ENCODE measurements at regions not wholly inside any gene's neighbourhood (a gene's known extent, or its start where the extent isn't known, plus 50 kb on each side); places are given as distances from the start of the nearest gene placed in this dataset.

DNA sequence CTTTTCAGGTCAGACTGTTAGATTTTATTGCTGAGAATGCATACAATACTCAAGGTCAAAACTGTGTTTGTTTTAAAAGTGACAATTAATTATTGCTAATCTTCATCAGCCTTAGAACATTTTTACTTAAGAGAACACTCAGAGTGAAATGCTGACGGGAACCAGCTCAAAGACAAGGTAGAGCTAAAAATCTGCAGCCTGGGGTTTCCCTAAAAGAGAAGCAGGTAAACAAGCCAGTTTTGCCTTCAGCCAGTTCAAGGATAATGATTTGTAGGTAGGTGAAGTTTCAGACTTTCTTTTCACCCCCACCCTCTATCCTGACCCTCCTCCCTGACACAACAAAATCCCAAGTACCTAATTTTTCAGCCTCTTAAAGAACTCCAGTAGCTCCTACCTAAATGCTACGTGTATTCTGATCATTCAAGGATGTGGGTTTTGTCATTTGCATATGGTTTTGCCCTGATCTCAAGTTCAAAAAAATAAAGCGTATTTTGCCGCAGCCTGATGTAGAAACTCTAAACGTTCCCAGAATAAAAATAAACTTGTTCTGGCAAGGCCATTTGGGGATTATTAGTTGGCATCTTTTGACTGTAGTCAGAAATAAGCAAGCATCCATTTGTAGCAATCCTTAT is 407.2 kb downstream of the EFNA5 start:
- DNase-seq (ENCODE audit: low spot score) = no peak

DNA sequence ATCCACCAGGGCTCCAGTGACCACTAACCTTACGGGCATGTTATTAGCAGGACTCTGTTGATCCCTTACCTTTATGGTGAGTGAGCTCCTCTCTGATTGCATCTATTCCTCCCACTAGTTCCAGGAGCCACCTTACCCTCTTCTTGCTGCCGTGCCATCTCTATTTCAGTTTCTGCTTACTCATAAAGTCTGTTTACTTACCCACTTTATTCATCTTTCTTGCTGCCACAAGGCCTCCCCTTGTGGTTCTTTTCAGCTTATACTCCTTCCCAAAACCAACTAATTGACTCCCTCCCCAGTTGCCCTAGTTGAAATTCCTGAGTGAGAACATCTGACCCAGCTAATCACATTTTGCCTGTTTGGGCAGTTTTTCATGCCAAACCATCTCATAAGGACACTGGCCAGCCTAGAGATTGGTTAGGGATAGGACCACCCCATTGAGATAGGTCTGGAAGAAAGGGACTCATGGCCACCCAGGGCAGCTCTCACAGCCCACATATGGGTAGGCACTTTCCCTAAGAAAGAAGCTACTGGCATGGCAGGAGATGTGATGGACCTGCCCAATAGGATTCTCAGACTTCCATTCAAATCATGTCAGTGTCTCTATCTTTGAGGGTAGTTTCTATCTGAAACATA is 412.7 kb downstream of the EFNA5 start:
- no peak for DNase-seq (ENCODE audit: low spot score)

GRCh38 chr5:107254902-107255234 is 415.9 kb downstream of the EFNA5 start:
- DNase-seq (ENCODE audit: low spot score) = no peak

- no peak for DNase-seq (ENCODE audit: low spot score)
Observed at GRCh38 chr5:107254214-107254901, 416.4 kb downstream of the EFNA5 start.

DNA sequence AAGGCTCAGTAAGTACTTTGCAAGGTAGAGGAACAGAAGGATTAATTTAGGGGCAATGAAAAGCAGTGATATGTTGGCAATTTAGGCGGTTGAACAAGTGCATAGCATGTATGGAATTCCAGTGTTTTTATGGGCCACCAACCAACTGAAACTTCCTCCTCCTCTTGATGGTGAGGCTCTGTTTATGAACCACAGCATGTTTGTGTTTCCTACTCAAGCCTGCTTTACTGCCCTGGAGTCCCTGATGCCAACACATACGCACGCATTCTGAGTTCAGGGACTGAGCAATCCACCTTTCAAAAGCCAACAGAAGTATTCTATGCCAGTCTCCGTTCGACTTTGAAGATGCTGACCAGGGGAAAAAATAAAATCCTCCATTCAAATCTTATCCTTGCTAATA is 417.5 kb downstream of the EFNA5 start:
- DNase-seq (ENCODE audit: low spot score) = no peak

DNA sequence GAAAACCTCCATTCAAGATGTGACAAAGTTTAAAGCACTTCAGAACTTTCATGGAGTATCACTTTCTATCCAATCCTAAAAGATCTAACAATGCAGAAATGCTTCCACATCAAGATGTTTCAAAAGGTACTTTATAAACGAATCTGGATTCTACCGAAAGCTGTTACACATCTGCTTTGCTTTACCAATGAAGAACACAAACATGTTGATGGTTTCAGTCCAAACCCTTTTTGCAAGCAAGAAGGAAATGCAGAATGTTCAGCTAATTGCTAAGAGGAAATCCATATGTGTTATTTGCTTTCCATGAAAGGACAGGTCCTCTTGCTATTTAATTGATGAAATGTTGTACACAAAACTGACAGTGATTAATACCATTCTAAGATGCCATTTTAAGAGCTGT is 419.6 kb downstream of the EFNA5 start:
- DNase-seq (ENCODE audit: low spot score) = no peak

DNA sequence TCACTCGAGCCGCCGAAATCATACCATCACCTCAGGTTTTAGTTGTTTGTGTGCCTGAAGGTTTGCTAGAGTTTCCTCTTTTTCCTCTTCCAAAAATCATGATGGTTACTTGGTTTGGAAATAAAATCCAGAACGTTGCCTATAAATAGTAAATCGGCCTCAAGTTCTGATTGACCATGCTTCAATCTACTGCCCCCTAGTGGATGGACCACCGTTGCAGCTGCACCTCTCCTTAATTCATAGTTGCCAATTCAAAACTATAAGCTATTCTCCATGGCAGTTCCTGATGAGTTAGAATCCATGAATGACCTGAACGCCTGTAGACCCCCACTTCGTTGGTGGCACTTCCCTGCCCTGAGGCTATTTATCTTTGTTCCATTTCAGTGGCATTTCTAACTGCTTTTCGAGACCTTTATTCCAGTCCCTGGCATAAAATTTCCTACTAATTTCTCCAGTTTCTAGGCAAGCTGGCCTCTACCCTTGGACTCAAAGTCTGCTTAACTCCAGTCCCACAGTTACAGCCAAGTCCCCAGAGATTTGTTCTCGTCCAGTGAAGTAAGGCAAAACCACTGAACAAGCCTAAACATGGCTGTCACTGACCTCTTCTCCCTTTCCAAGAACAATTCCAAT is 422.6 kb downstream of the EFNA5 start:
- peak; percentile 18 for DNase-seq (ENCODE audit: low spot score)

GRCh38 chr5:107247427-107247826 is 423.3 kb downstream of the EFNA5 start:
- no peak for DNase-seq (ENCODE audit: low spot score)

DNA sequence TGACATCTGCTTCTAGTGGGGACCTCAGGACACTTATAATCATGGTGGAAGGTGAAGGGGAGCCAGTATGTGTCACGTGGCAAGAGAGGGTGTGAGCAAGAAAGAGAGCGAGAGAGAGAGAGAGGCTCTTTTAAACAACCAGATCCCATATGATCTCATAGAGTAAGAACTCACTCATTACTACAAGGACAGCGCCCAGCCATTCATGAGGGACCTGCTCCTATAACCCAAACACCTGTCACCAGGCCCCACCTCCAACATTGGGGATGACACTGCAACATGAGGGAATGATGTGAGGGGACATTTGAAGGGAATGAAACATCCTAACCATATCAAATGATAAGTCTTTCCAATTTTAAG is 427.5 kb downstream of the EFNA5 start:
- no peak for DNase-seq (ENCODE audit: low spot score)

DNA sequence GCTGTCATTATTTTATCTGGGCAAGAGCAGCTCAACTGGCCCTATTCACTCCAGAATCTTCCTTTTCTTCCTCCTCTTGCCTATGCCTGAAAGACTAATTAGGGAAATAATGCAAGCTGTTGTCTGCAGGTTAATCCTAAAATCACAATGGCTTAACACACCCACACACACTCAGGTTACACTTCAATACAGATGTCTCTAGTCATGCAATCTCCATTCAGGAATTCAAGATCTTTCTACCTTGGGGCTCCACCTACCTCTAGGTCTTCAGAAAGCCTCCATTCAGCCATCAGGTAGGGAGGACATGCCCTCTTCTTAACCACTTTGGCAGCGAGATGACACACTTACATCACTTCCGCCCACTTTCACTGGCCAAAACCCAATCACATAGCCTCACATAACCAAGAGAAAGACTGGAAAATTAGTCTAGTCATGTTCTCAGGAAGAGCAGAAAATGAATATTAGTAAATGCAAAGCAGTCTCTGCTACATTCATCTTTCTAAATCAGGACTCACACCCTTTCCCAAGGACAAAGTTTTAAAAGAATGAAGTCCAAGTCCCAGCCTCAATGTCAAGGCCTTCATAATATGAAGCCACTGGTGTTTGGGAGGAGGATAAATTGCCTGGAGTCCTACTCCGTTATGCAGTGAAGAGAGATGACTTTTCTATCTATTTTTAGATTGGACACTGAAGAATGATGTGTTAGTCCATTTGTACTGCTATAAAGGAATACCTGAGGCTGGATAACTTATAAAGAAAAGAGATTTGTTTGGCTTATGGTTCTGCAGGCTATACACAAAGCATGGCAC is 428.1 kb downstream of the EFNA5 start:
- no peak for DNase-seq (ENCODE audit: low spot score)

DNA sequence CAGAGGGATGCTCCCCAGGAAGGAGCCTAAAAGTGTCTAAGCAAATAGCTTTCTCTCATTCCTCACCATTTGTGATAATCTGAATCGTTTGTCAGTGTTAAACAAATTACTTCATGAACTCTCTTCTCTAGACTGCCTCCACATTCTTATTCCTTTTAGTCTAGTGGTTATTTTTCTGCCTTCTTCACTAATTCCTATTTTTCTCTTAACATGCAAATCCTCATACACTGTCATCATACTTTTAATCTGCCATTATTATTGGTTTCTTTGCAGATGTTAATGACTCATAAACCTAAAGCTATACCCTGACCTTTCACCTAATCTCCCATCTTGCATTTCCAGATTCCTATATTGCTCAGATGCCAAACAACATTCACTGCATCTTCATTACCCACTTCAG is 428.9 kb downstream of the EFNA5 start:
- no peak for DNase-seq (ENCODE audit: low spot score)

- DNase-seq (ENCODE audit: low spot score) = no peak
Observed at GRCh38 chr5:107235167-107235566, 435.6 kb downstream of the EFNA5 start.

DNA sequence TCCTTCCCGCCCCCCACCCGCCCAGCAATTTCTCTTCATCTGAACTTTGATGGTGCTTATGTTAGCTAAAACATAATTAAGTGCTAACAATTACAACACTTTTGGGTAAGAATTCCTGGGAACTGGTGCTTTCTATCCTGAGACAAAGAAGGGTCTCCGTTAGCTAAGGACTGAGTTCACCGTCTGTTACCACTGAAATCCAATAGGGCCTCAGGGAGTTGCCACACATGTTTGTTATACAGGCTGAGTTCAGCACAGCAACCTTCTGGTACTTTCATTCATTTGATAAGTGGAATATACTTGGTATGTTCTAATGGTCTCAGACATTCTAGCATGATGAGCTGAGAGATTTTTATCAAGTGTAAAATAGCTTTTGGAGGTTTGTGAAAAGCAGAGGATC is 437.9 kb downstream of the EFNA5 start:
- no peak for DNase-seq (ENCODE audit: low spot score)

DNA sequence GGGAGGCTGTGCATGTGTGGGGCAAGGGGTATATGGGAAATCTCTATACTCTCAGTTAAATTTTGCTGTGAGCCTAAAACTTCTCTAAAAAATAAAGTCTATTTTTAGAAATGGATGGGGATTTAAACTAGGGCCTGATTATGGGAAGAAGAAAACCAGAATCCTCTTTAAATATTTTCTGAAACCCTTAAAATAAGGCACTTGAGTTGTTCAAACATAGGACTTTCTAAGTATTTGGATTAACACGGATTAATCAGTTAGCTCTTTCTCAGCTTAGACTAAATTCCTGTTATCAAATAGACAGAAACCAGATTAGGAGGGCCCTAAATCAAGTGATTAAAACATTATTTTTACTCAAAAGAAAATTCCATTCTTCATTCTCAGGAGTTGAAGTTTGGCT is 438.4 kb downstream of the EFNA5 start:
- no peak for DNase-seq (ENCODE audit: low spot score)

- no peak for DNase-seq (ENCODE audit: low spot score)
Observed at GRCh38 chr5:107231191-107231590, 439.5 kb downstream of the EFNA5 start.

GRCh38 chr5:107230367-107230766 is 440.4 kb downstream of the EFNA5 start:
- no peak for DNase-seq (ENCODE audit: low spot score)

DNA sequence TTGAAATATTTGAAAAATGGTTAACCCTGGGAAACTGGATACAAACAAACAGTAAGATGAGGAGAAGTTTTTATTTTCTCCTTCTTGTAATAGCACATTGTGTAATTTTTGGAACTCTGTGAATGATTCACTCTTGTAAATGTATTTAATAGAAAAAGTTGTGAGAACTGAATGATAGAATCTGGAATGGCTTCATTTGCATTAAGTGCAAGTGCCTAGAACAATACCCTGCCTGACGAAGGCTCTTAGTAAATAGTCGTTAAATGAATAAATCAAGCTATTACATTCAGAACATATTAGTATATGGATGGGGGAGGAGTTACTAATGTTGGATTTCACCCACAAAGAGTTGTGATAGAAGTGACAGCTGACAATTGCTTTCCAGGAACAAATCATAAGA is 442.5 kb downstream of the EFNA5 start:
- no peak for DNase-seq (ENCODE audit: low spot score)

DNA sequence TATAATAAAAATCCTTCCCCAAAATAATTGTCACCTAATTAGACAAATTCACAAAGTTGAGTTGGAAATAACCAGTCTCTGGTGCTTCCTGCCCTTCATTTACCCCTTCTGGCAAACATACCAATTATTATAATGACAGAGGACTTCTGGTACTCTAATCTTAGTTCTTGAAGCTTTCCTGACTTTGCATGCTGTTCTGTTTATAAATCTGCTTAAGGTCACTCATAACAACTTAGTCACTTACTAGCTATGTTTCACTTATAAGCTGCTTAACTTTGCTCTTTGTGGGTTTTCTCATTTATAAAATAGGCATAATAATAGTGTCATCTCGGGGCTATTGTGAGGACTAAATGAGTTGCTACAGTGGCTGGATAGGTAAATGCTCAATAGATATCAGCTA is 446.5 kb downstream of the EFNA5 start:
- DNase-seq (ENCODE audit: low spot score) = no peak

GRCh38 chr5:107223066-107223465 is 447.7 kb downstream of the EFNA5 start:
- no peak for DNase-seq (ENCODE audit: low spot score)

GRCh38 chr5:107219993-107220392 is 450.7 kb downstream of the EFNA5 start:
- DNase-seq (ENCODE audit: low spot score) = no peak

DNA sequence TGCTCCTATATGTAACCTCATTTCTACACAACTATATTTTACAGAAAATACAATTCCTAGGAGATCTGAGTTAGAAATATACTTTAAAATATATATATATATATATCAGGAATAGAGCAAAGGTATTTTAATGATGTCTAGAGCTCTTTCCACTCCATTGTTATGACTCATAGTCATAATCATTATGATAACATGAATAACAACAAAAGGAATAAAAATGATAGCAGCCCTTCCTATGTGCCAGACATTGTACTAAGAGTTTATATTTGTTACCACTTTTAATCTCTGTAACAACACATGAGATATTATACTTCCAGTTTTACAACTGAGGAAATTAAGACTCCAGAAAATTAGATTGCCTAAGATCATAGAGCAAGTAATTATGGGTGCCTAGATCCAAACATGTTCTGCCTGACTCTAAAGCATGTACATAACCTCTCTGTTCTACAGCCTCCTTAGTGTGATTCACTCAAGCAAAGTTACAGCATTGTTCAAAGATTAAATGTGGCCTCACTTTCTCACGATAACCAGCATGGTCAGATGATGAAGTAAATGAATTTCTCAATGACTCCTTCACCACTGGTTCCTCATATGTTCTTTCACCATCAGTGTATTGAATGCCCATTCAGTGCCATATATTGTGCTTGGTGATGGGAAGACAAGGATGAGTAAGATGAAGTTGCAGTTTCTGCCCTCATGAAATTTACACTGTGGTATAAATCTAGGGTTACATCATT is 452.1 kb downstream of the EFNA5 start:
- DNase-seq (ENCODE audit: low spot score) = no peak

DNA sequence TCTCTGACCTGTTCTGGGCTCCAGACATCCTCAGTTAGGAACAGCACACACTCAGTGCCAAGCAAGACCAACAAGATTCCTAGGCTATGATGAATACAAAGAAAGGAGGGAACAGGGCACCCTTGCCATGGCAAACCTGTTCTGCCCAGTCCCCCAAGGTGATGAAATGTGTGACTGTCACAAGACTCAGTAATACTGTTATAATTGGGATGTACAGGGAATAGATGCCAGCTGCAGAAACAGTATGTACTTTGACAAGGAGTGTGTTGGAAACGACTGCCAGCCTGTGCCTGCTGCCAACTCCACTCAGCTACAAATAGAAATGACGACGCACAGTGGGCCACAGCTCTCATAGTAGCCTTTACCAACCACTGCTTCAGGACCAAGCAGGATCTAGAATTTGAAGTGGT is 453.0 kb downstream of the EFNA5 start:
- no peak for DNase-seq (ENCODE audit: low spot score)

All from hematopoietic multipotent progenitor cell treated with erythropoietin and hydrocortisone succinate and interleukin-3 and kit ligand, for 17 days (in vitro differentiated cells).